HG02642 (cell line): ENCODE measurements at regions not wholly inside any gene's neighbourhood (a gene's known extent, or its start where the extent isn't known, plus 50 kb on each side); places are given as distances from the start of the nearest gene placed in this dataset.

Experiments used
- ATAC-seq: cut with Tn5 transposase; IDR thresholded peaks from one replicate; pipeline ENCODE4 v1.9.1; 2021; ENCODE audit warnings: mild to moderate bottlenecking; ENCODE audit not compliant: unreplicated experiment, poor library complexity

- no peak for ATAC-seq
Measured at GRCh38 chr15:93835344-93835743, 396.0 kb upstream of the MCTP2 start.

- ATAC-seq = no peak
Measured at GRCh38 chr15:93831641-93832040, 399.7 kb upstream of the MCTP2 start.

- ATAC-seq = no peak
Measured at GRCh38 chr15:93830221-93831080, 400.9 kb upstream of the MCTP2 start.

GRCh38 chr15:93829115-93829870 is 402.1 kb upstream of the MCTP2 start:
- ATAC-seq = no peak

GRCh38 chr15:93826790-93827189 is 404.6 kb upstream of the MCTP2 start:
- no peak for ATAC-seq

GRCh38 chr15:93826293-93826692 is 405.1 kb upstream of the MCTP2 start:
- ATAC-seq = no peak

- ATAC-seq = no peak
Measured at GRCh38 chr15:93825682-93826081, 405.7 kb upstream of the MCTP2 start.

- ATAC-seq = no peak
Measured at GRCh38 chr15:93823971-93824913, 407.1 kb upstream of the MCTP2 start.

- no peak for ATAC-seq
Measured at GRCh38 chr15:93820566-93820965, 410.8 kb upstream of the MCTP2 start.

GRCh38 chr15:93819826-93820225 is 411.5 kb upstream of the MCTP2 start:
- ATAC-seq = no peak

GRCh38 chr15:93816815-93817214 is 414.5 kb upstream of the MCTP2 start:
- no peak for ATAC-seq

GRCh38 chr15:93811305-93811704 is 420.1 kb upstream of the MCTP2 start:
- no peak for ATAC-seq

GRCh38 chr15:93809516-93809915 is 421.8 kb upstream of the MCTP2 start:
- ATAC-seq = no peak

GRCh38 chr15:93803421-93804152 is 427.8 kb upstream of the MCTP2 start:
- no peak for ATAC-seq

GRCh38 chr15:93801206-93801605 is 430.2 kb upstream of the MCTP2 start:
- ATAC-seq = no peak

GRCh38 chr15:93800805-93801204 is 430.6 kb upstream of the MCTP2 start:
- ATAC-seq = no peak

- ATAC-seq = no peak
Measured at GRCh38 chr15:93789441-93789840, 441.9 kb upstream of the MCTP2 start.

- ATAC-seq = no peak
Measured at GRCh38 chr15:93780073-93780472, 451.3 kb upstream of the MCTP2 start.

GRCh38 chr15:93779341-93779740 is 452.0 kb upstream of the MCTP2 start:
- no peak for ATAC-seq
